Activated CD4-positive, alpha-beta T cell treated with anti-CD3 and anti-CD28 coated beads, Interleukin-2, amount 50 U/mL, for 16 hours (primary cell): ENCODE measurements at regions not wholly inside any gene's neighbourhood (a gene's known extent, or its start where the extent isn't known, plus 50 kb on each side); places are given as distances from the start of the nearest gene placed in this dataset.
"Not testable (repeated sequence)": the region's sequence is repeated elsewhere in the genome, so short reads cannot be mapped to it uniquely, and the experiment has no call there.

Experiments used
- DNase-seq: peaks from one replicate; pipeline ENCODE4 v3.0.0-alpha.2; 2020

GRCh38 chr2:195569255-195569654 is 87.8 kb upstream of the SLC39A10 start:
- DNase-seq, result no peak

GRCh38 chr2:195564625-195565135 is 92.3 kb upstream of the SLC39A10 start:
- DNase-seq, result not testable (repeated sequence)

- DNase-seq, result peak; percentile 94
Measured at GRCh38 chr2:195563857-195564512, 93.0 kb upstream of the SLC39A10 start.

GRCh38 chr2:195562570-195563566 is 94.2 kb upstream of the SLC39A10 start:
- DNase-seq, result peak; percentile 73

- peak; percentile 44 for DNase-seq
Measured at GRCh38 chr2:195561116-195561921, 95.7 kb upstream of the SLC39A10 start.

GRCh38 chr2:195560209-195560895 is 96.7 kb upstream of the SLC39A10 start:
- peak; percentile 51 for DNase-seq

GRCh38 chr2:195559431-195559914 is 97.6 kb upstream of the SLC39A10 start:
- DNase-seq, result peak; percentile 95

GRCh38 chr2:195555971-195556370 is 101.1 kb upstream of the SLC39A10 start:
- no peak for DNase-seq

GRCh38 chr2:195552581-195552980 is 104.4 kb upstream of the SLC39A10 start:
- no peak for DNase-seq

GRCh38 chr2:195548198-195548940 is 108.7 kb upstream of the SLC39A10 start:
- no peak for DNase-seq

GRCh38 chr2:195547268-195547840 is 109.7 kb upstream of the SLC39A10 start:
- DNase-seq, result not testable (repeated sequence)

GRCh38 chr2:195545811-195546210 is 111.2 kb upstream of the SLC39A10 start:
- DNase-seq, result no peak

GRCh38 chr2:195543902-195544894 is 112.8 kb upstream of the SLC39A10 start:
- DNase-seq, result peak; percentile 81

GRCh38 chr2:195543063-195543462 is 114.0 kb upstream of the SLC39A10 start:
- peak; percentile 74 for DNase-seq

GRCh38 chr2:195542067-195542466 is 115.0 kb upstream of the SLC39A10 start:
- DNase-seq, result no peak

- peak; percentile 65 for DNase-seq
Measured at GRCh38 chr2:195538937-195539336, 118.1 kb upstream of the SLC39A10 start.

GRCh38 chr2:195537811-195538210 is 119.2 kb upstream of the SLC39A10 start:
- DNase-seq, result no peak

GRCh38 chr2:195536906-195537305 is 120.1 kb upstream of the SLC39A10 start:
- peak; percentile 28 for DNase-seq

GRCh38 chr2:195535911-195536522 is 121.0 kb upstream of the SLC39A10 start:
- peak; percentile 97 for DNase-seq
